ENCODE measurements at regions not wholly inside any gene's neighbourhood (a gene's known extent, or its start where the extent isn't known, plus 50 kb on each side); places are given as distances from the start of the nearest gene placed in this dataset.
"Not testable (repeated sequence)": the region's sequence is repeated elsewhere in the genome, so short reads cannot be mapped to it uniquely, and the experiment has no call there.

DNA sequence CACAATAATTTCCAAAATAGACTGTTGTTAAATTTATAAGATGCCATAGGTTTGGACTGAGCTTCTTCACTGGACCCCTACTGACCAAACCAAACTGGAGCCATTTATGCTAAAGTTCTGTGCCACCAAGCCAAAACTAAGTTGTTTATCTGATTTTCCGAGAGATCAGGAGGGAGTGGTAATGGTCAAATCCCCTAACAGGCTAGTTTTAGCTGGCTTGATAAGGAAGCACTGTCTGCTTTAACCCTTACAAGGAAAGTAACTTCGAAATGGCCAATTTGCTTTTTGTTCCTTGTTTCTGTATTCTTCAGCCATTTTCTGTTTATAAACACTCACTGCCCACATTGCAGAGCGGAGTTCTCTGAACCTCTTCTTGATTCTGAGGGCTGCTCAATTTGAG is 246.8 kb upstream of the TUT7 start:
- DNase-seq, result no peak

DNA sequence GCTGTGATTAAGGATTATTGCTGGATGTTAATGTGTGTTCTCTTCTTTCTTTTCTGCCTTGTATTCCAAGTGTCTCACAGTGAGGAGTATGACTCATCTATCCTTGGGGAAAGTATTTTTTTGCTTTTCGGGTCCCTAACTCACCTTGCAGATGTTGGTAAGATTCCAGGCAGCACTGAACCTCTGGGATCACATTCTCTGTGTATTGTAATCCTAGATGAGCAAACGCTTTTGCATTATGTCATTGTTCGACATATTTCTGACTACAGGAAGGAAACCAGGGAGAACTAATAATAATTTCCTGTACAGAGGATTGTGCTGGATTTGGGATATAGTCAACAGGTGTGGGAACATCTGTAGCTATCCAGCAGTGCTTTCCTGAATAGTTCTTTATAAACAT is 246.1 kb upstream of the TUT7 start:
- DNase-seq, result no peak

DNA sequence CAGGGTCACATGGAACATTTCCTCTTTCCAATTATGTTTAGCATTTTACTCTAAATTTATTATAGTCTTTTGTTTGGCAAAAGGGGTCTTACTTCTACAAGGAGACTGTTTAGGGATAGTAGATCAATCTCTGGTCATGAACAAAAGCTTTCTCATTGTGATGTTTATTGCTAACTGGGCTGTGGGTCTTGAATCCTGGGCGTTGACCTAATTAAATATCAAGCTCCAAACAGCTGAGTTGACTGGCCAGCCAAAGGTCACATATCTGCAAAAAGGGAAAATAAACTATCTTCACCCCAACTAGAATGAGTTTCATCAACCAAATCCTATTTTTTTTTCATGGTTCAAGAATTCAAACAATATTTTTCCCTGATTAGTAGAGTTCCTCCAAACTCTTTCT is 245.4 kb upstream of the TUT7 start:
- no peak for DNase-seq

DNA sequence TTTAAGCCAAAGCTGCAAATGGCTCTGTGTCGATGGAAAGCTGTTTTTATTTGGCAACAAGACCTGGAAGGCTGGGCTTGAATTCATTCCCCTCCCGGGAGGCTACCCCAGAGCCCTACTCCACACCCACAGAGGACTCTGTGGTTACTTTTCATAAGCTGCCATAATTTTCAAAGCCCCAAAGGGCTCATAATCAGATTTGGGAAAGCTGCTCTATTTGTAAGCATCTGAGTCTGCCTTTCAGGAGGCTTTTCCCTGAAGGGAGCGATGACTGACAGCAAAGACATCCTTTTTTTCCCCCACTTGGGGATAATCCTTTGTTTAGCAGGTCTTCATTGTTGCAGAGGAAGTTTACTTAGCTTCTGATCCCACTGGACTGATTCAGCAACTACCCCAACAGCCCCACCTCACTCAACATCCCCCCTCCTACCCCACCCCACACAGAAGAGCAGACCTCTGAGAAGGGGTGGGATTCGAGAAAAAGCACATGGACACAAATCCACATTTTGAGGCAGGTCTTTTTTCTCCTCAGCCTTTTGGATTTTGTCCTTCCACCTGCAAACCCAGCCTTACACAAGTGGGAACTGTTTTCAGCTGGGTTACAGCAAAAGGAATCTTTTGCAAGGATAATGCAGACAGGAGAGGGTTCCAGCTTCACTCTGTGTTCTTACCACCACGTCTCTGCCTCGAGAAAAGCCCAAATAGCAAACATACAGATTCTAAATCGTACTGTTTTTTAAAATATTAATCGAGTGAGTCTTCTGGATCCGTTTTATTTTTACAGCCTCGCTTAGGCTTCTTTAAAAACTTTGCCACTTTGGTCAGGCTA is 244.4 kb upstream of the TUT7 start:
- no peak for DNase-seq

DNA sequence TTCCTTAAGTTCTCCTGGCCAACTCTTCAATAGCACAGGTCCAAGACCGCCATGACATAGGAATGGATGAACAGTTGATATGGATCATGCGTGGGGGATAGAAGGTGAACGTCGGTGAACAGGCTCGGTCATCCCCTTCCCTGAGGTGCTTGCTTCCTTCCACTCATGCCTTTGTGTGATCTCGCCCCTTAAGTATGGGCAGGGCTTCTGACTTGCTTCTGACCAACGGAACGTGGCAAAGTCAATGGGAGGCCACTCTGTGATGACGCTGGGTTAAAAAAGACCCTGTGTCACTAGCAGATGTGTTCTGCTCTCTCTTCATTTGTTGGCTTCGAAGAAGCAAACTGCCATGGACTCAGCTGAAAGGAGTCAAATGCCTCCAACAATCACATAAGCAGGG is 240.5 kb upstream of the TUT7 start:
- no peak for DNase-seq

DNA sequence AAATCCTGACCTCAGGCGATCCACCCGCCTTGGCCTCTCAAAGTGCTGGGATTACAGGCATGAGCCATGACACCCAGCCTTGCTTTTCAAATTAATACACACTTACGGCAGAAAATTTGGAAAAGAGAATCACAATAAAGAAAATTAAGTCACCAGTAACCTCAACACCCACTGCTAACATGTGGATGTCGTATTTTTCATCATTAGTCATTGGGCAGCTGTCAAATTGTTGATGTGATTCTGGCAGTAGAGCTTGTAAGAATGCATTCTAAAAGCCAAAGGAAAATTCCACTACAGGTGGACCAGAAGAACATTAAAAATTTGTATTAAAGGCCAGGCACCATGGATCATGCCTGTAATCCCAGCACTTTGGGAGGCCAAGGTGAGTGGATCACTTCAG is 237.3 kb upstream of the TUT7 start:
- DNase-seq, result no peak

DNA sequence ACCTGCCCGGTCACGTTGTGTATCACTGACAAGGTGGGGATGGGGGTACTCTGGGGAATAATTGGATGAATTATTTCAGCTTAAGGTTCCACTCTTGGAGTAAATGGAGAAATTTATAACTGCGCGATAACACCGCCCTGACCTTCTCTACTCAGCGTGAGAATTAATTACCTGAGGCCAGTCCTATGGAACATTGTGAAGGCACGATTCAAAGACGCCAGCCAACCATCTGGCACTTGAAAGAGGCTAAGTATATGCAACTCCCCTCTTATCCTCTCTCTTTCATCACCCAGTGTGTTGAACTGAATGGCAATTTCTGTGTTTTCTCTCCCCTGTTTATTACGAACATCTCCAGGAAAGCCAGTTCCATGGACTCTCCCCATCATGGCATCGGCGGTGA is 235.5 kb upstream of the TUT7 start:
- DNase-seq, result no peak

DNA sequence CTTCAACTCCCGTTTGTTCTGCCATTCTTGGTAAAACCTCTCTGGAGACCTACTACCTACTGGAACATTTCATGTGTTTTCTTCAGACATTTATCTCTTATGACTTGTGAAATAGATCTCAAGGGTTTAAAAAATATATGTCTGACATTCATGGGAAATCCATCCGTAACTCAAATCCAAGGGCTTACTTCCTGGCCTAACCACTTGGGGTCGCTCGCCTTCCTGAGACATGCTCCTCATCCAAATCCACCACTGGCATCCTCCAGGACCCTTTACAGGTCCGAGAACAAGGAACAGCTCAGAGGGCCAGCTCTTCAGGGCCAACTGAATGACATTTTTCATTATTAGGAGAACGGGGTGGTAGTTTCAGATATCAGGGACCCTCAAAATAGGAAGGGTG is 235.1 kb upstream of the TUT7 start:
- DNase-seq, result no peak

DNA sequence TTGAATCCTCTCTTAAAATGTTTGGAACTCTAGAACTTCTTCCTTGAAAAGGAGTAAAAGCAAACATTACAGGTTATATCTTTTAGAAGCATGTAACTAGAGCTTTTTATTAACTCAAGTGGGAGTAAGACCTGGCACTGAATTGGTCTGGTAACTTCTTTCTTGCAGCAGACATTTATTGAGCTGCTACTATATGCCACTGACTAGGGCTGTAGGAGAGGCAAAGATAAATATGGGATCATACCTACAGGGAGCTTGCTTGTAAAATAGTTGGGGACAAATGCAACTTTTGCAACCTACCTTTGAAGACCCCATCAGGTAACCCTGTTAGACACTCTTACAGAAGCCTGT is 231.9 kb upstream of the TUT7 start:
- DNase-seq, result no peak

DNA sequence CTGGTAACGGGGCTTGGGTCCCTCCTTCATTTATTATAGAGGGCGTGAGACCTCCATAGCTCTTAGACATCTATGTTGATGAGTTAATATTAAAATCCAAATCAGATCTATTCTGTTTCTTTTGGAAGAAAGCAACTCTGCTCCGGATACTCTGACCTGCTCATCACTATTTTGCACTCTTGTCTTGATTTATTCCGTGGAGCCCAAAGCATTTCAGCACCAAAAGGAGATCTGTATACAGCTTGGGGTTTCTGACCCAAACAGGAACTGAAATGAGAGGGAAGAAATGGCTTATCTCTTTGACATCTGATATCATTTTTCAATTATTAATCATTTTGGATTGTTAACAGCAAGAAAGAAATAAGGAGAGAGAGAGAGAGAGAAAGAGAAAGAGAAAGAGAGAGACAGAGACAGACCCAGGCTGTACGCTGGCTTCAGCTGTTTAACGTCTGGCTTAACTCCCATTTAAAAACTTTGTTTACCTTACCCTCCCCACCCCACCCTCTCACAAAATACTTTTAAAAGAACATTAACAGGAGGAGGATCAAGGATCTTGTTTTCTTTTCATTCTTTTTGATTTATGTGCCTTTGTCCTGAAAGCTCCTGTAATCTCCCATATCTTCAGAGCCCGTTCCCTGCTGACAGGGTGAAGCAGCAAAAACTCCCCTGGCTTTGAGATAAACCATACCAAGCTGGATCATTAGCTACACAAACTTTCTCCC is 231.4 kb upstream of the TUT7 start:
- no peak for DNase-seq

DNA sequence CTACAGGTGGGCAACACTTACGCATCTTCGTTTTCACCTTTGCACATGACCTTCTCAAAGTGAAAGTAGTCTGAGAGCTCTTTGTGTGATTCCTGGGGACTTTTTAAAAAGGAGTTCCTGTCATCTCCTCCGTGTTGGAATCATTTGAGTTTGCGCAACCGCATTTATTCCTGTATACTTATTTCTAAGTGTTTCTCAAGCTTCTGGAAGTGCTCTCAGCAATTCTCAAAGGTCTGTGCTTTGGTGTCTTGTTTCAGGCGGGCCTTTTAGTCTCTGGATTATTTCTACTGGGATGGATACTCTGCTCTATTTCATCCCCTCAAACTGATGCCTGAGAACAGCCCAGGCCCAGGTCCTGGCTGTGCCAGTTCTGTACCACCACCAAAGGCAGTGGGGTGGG is 226.5 kb upstream of the TUT7 start:
- no peak for DNase-seq

DNA sequence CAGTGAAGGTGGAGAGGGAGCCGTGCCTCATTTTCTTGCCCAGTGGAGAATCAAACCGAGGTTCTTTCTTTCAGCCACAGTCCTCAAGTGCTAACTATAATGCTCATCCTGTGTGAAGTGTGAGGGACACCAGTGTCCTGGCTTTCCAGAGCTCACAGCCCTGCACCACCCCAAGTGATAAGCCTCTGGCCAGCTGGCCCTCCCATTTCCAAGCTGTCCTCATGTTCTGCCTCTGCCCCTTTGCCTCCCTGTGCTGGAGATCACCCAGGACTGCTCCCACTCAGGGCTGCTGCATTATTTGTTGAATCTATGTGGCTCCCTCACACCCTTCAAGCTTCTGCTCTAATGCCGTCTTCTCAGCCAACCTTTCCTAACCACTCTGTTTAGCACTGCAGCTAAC is 224.5 kb upstream of the TUT7 start:
- DNase-seq, result no peak

DNA sequence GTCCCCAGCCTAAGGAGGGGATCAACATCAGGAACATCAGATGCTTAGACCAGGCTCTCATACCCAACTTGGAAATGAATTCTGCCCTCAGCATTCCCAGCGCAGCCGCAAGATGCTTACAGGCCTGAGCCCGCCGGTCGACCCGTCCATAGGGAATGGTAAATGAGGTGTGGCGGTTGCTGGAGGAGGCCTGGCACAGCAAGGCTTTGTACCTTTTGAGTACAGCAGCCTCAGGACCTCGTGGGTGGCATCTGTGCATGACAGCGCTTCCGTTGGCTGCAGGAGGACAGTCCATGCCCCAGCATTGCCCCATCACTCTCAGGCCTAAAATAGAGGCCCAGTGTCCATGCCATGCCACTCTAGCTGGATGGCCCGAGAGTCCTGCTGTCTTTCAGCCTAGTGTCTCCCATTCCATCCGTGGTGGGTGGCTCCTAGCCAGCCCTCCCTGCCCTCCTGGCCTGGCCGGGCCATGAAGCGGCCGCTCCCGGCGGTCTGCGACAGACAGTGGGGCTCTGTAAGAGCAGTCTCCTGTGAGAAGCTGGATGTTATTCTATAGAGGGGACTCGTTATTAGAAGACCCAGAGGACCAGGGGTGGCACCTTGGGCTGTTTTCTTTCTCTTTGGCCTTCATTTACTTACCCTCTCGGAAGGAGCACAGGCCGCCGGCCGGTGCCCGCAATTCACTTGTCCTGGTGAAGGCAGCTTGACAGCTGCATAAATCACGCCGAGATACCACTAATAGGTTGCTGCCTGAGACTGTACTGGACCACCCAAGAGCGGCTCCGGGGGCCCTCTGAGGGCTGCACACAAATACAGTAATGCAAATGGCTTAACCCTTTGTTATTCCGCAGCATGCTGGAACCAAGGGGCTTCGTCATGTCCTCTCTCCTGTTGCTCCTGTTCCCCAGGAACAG is 223.5 kb upstream of the TUT7 start:
- DNase-seq, result no peak

DNA sequence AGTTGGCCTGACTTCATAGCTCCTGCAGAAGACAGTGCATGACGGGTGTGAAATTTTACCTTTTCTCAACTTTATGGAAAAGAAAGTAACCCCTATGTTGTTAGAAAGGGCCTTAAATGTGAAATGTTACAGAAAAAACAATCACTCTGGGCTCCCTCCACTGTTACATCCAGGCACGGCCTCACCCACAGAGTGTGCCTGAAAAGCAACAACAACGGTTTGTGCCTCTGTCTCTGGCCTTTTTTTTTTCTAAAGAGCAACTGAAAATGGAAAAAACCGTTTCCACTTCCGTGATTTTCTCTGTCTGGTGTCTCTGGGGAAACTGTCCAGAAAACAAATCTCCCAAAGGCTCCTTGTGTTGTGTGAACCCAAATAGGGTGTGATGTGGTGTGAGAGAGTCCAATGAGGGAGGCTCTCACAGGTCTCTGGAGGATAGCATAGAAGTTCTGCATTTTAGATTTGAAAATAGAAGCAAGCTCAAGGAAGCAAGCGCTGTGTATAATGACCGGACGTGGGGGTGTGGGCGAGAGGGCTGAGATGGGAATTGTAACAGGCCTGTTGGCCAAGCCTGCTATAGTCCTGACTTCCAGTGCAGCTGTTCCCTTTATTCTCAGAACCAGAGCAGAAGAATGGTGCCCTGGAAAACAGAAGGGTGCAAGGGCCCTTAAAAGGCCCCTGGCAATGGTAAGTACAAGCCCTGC is 221.8 kb upstream of the TUT7 start:
- DNase-seq, result no peak

DNA sequence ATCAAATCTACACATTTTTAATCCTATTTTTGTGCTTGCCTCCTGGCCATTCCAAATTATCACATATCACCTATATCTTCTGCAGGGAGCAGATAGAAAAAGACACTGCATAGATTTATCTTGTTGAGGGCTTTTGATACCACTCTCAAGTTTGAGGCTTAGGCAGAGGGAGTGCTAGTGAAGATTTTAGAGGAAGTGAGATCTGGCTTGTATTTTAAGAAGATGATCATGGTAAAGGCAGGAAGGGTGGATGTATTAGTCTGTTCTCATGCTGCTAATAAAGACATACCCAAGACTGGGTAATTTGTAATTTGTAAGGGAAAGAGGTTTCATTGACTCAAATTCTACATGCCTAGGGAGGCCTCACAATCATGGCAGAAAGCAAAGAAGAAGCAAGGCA is 220.9 kb upstream of the TUT7 start:
- no peak for DNase-seq

DNA sequence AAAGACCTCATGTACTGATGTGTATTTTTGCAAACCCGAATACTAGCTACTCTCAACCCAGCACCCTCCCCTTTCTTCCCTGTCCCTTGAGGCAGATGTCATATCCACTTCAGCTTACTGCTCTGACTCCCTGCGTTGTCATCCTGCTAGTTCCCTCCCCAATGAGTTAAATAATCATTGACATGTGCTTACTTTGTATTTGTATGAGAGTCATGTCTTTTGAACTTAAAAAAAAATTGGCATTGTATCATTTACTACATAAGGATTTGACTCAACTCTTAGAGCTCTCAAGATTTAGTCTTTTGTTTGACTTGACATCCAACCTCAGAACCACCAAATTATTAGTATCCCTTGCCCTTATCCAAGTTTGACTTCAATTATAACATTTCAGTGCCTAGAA is 219.7 kb upstream of the TUT7 start:
- no peak for DNase-seq

DNA sequence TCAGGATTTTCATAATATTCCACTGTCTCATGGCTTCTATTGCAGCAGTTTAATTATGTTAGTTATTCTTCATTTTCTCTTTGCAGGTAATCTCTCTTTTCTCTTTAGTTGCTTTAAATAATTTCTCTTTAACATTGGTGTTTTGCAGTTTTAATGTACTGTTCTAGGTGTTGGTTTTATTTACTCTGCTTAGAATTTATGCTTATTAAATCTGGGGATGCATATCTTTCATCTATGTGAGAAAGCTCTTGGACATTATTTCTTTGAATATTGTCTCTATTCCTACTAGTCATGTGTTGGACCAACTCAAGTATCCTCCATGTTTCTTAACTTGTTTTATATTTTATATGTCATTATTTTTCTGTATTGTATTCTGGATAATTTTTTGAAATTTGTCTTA is 218.7 kb upstream of the TUT7 start:
- DNase-seq, result no peak

DNA sequence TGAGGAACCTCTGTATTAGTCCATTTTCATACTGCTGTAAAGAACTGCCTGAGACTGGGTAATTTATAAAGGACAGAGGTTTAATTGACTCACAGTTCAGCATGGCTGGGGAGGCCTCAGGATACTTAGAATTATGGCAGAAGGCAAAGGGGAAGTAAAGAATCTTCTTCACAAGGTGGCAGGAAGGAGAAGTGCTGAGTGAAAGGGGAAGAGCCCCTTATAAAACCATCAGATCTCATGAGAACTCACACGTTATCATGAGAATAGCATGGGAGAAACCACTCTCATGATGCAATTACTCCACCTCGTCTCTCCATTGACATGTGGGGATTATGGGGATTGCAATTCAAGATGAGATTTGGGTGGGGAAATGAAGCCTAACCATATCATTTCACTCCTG is 211.4 kb upstream of the TUT7 start:
- DNase-seq, result not testable (repeated sequence)

DNA sequence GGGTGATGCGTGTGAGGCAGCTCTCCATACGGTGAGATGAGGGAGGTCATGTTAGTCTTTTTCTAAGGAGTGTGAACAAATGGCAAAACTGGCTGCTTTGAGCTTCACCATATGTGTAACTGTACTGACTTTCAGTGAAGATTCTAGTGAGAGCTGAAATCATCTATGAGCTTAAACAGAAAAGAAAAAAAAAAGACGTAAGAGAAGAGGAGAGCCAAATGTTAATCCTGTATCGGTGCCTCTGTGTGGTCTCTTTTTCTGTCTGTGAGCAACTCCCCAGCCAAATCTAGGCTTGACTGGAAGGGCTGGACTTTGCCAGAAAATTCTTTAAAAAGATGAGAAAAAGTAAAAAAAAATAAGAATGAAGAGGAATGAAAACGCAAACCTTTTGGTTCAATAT is 209.7 kb upstream of the TUT7 start:
- no peak for DNase-seq

DNA sequence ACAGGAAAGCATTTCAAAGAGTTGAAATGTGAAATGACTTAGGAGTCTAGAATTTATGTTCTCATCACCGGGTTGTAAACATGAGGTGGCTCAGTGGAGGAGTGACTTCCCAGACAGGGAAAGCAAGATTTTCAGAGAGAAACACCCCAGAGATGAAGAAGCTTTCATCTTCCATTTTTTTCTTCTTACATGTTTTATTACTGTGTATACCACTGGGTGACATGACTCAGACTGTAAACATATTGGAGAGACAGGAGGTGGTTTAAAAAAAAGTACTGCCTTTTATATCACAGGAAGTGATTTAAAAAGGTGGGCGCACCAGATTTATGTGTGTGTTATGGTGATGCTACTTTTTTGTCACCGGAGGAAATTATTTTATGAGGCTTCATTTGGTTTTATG is 209.1 kb upstream of the TUT7 start:
- DNase-seq, result no peak

DNA sequence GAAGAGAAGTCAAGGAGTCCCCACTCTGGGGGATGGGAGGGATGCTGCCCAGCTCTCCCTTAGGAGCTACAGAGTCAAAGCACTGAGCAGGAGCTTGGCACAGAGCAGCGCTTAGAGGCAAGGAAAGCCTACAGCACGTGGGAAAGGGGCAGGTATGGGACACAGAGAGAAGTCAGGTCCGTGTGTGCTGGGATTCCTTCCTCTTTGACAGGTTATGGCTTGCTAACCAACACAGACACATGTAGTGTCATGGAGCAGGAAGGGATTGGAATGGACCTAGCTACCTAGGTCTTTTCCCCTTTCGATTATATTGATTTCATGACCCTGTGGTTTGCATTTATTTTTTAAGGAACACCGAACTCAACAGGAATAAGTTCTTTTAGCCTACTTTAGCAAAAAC is 208.5 kb upstream of the TUT7 start:
- no peak for DNase-seq

DNA sequence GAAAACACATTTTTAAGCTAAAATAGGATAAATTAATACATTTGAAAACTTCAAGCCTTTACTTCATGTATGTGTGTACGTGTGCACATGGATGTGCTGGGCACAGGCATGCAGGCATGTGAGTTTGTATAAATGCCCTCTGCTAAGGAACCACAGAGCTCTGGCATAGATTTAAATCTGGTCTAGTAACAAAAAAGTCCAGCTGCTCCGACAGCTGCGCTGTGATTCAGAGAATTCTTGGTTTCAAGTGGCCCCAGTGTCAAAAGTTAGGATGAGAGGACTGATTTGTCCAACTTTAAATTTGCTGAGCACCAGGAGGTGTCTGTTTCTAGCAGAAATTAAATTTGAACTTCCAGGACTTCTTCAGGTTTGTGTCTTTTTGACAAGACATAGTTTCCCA is 203.7 kb upstream of the TUT7 start:
- no peak for DNase-seq
